COR-L47 (cell line): ENCODE measurements at regions not wholly inside any gene's neighbourhood (a gene's known extent, or its start where the extent isn't known, plus 50 kb on each side); places are given as distances from the start of the nearest gene placed in this dataset.
A peak's percentile ranks its signal among the peaks of the same experiment; 100 is the strongest.
"Not testable (repeated sequence)": the region's sequence is repeated elsewhere in the genome, so short reads cannot be mapped to it uniquely, and the experiment has no call there.

ENCODE experiments used
- DNase-seq: peaks from one replicate; lab custom pipeline; 2025; lab: John Stamatoyannopoulos, UW

DNA sequence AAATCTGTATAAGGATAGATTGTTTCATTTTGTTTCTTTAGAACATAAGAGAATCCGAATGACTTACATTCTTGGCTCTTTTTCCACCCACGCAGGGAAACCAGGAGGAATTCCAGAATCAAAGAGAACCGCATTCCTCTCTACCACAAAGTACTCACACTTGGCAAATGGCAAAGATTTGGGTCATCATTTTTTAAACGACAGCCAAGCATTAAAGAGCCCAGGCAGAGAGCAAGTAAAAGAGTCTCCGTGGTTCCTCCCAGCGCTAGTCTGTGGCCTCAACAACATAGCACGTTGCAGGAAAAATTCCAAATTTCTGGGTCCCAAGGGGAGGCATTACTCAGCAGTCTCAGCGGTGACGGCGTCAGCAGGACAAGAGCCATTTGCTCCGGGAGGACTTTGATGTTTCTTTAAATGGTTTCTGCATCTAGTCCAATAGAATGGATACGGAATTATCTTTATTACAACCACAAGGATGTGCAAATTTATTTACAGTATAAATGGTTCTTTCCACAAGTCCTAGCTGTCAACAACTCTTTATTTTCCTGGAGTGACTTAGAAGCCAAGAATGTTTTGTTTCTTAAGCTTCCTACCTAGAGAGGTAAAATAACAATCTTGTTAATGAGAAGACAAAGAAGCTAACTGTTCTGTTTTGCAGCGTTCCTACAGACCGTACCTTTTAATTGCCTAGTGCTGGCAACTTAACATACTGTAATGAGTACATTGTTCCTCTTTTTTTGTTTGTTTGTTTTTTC is 232.5 kb downstream of the SKIDA1 start:
- no peak for DNase-seq

DNA sequence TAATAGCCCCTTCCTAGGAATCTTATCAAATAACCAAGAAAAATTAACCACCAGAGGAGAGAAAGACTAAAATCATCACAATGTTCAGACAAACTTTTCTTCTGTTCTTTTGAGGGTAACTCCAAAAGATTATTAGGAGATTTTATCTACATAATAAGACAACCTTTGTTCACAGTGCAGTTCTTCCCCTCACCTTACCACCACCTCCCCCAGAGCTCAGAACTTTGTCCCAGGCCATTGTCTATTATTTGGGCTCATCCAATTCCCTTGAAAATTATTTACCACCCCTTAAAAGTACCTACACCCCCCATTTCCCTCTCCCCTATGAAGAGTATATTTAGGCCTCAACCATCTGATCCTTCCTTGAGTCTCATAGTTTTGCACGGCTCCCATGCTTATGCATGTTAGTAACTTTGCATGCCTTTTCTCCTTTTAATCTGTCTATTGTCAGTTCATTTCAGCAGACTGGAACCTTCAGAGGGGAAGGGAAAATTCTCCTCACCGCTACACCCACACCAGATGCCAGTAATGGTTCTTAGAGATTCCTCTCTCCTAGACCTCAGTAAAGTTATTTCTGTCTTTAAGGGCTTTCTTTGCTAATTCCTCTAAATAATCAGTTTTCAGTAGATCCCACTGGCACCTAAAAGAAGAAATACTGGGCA is 234.9 kb downstream of the SKIDA1 start:
- no peak for DNase-seq

DNA sequence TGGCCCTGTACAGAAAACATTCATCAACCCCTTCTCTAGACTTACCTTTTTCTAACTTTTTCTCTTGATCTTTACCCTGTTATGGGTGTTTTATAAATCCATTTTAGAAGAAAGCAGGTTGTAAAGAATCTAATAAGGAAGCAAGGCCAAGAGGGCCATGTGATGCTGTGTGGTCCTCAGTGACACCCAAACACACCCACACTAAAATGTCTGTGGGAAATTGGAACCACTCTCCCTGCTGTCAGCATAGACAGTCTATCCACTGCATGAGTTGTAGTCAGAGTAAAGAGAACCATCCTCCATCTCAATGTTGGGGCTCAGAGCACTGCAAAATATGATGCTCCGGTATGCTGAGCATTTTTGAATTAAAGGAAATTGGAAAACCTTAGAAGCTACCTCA is 235.5 kb downstream of the SKIDA1 start:
- DNase-seq = no peak

DNA sequence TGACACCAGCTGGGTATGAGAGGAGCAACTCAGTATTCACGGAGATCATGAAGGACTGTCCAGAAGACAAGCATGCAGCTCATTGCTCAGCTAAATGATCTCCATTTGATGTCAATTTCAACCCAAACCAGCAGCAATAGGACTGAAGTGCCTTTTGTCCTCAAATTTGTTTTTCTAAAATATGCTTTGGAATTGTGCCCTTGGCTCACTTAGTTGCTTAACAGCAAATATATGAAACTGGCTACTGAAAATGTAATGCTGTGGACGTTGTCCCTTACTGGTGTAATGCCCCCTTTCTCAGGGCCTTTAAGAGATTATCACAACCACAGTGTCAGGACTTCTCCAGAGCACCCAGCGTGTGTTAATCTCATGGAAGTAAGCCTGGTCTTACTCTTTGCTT is 236.2 kb downstream of the SKIDA1 start:
- DNase-seq = no peak

DNA sequence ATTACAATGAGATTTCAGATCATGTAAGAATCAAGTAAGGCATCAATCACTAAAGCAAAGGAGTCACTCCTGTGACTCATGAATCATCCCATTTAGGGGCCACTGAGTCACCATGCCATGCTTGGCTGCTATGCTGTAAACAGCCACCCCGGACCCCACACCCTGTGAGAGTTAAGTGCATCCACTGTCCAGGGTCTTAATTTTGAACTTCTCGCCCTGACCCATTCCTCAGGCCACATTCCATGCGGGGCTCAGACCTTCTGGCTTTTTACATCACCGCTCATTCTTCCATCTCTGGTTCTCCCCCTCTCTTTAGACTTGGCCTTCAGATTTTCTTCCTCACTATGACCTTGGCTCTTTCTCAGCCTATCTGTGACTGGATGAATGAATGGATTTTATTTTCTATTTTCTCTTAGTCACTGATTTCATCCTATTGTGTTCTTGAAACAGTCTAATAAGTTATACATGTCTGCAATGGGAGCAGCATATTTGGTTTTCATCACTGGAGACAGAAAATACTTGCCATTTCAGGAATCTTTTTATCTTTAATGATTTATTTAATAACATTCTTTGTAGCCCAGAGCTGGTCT is 239.6 kb downstream of the SKIDA1 start:
- no peak for DNase-seq

DNA sequence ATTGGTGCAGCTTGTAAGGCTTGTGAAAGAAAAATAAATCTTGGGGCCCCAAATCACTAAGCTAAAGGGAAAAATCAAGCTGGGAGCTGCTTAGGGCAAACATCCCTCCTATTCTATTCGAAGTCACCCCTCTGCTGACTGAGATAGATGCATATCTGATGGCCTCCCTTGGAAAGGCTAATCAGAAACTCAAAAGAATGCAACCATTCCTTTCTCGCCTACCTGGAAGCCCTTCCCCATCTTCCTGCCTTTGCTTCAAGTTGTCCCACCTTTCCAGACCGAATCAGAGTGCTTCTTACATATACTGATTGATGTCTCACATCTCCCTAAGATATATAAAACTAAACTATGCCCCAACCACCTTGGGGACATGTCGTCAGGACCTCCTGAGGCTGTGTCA is 240.3 kb downstream of the SKIDA1 start:
- DNase-seq = no peak

DNA sequence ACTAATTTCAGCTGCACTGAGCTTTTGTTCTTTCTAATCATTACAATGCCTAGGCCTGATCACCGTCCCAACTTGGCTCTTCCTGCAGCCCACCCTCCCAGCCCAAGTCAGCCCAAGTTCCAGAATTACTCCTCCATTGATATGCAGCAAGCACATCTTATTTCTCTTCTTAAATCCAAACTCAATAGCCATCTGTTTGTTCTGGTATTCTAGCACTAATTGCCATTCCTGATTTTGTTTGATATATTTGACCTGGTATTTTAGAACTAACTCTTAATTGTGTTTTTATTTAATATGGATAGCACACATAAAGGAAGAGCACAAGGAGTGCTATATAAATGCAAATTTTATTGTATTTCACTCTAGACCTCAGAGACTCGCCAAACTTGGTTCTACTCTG is 241.2 kb downstream of the SKIDA1 start:
- no peak for DNase-seq

DNA sequence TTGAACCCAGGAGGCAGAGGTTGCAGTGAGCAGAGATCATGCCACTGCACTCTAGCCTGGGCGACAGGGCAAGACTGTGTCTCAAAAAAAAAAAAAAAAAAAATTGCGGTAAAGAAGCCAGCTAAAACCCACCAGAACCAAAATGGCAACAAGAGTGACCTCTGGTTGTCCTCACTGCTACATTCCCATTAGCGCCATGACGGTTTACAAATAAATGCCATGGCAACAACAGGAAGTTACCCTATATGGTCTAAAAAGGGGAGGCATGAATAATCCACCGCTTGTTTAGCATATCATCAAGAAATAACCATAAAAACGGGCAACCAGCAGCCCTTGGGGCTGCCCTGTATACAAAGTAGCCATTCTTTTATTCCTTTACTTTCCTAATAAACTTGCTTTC is 242.4 kb downstream of the SKIDA1 start:
- DNase-seq = not testable (repeated sequence)

DNA sequence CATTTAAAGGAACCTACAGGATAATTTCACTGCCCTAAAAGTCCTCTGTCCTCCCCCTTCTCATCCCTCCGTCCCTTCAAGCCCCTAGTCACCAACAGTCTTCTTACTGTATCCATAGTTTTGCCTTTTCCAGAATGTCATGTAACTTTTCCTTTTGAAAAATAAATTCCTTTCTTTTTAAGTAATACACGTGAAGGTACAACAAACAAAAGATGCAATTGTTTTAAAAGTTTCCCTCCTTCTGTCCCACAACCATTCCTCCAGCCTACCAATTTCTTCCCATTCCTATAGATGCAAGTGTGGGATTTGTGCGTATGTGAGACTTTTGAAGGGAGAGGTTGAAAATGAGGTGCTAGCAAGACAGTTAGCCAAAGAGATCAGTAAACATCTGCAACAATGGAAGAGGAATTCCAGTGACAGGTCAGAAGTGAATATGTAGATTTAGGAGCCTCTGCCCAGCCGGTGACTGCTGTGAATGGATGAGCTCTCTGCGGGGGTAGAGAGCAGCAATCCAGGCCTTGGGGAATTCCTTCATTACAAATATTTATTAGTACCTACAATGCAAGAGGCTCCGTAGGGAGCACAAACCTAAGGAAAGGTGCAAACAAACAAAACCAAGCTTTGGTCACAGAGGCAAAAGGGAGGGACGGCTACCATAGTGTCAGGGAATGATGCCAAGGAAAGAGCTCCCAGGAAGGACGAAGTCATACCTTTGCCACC is 243.6 kb downstream of the SKIDA1 start:
- no peak for DNase-seq

DNA sequence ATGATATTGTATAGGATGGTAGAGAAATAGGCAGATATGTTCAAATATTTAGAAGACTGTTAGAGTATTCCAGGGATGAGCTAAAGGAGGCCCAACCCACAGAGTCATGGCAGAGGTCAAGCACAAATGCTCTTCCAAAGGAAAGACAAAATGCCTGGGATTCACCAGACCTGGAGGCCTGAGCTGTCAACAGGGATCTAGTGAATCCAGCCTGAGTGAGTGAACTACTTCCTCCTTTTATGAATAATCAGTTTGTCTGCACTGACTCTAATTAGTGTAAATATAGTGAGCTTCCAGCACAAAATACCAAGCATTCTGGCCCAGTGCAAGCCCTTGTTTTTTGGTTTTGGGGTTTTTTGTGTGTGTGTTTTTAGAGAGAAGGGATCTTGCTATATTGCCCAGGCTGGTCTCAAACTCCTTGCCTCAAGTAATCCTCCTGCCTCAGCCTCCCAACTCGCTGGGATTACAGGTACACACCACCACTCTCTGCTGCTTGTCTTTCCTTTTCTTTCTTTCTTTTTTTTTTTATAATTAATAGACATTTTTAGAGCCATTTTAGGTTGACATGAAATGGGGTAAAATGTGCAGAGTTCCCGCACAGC is 244.4 kb downstream of the SKIDA1 start:
- no peak for DNase-seq

DNA sequence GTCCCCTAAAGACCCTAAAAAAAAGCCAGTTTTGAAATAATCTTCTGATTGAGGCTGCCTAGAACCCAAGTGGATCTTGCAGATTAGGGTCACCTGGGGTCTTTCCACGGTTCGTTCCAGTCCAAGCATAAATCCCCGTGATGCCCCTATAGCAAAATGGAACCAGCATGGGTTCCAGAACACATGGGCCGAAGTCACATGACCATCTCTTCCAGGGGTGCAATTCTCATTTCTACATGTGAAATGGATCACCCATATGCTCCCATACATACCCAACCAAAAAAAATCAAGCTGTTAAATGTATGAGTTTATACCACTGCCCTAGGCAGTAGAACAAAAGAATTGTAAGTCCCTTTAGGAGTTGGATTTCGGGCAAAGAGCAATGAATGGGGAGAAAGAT is 245.4 kb downstream of the SKIDA1 start:
- no peak for DNase-seq

DNA sequence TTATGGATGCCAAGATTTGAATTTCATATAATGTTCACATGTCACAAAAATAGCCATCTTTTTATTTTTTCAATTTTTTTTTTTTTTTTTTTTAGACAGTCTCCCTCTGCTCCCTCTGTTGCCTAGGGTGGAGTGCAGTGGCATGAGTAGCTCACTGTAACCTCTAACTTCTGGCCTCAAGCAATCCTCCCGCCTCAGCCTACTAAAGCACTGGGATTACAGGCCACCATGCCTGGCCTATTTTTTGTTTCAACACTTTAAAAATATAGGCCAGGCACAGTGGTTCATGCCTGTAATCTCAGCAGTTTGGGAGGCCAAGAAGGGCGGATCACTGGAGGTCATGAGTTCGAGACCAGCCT is 246.3 kb downstream of the SKIDA1 start:
- DNase-seq = no peak

DNA sequence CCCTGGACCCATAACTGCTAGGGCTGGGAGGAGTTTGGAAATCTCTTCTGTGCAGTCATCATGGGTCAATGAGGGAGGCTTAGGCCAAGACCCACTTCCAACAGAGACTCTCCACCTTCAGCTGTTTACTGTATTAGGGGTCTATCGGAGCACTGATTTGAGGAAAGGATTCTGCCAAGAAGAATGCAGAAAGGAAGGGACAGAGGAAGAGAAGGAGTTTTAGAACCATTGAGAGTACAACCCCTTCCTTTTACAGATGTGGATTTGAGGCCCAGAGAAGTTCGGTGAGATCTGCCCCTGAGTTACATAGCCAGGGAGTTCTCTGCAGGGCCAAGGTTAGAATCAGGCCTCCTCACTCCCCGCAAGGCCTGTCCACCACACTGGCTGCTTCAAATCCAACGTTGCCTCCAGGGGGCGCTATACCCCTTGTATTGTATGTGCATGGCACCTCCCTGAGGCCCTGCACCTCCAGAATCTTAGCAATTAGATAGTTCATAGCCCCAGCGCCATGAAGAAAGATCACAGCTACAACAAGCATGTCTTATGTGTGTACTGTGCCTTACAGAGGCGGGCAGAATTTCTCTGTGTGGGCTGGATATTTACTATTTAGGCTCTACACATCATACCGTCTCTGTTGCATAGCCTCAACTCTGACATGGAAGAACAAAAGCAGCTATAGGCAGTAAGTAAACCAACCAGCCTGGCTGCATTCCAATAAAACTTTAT is 246.8 kb downstream of the SKIDA1 start:
- peak; percentile 64 for DNase-seq

DNA sequence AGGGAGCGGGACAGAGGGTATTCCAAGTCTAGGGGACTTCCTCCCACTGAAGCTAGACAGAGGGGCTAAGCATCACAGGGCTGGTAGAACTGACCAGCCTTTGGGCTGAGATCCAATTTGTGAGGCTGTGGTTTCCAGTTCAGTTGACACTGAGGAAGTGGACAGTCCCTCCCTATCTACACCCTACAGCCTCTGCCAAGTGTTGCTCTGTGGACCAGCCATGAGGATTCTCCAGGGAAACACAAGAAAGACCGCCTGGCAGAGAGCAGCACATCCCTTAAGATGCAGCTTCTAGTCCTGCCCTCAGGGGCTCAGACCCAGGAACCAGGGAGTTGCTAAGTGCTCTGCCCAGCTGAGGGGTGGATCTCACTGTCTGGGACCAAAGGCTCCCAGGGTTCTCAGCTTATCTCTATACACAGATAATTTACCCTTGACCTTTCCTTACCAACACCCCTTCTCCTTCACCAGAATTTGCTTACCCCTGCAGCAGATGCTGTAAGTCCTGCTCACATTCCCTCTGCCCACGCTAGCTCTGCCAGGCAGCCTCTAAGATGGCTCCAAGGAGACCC is 252.0 kb downstream of the SKIDA1 start:
- no peak for DNase-seq

DNA sequence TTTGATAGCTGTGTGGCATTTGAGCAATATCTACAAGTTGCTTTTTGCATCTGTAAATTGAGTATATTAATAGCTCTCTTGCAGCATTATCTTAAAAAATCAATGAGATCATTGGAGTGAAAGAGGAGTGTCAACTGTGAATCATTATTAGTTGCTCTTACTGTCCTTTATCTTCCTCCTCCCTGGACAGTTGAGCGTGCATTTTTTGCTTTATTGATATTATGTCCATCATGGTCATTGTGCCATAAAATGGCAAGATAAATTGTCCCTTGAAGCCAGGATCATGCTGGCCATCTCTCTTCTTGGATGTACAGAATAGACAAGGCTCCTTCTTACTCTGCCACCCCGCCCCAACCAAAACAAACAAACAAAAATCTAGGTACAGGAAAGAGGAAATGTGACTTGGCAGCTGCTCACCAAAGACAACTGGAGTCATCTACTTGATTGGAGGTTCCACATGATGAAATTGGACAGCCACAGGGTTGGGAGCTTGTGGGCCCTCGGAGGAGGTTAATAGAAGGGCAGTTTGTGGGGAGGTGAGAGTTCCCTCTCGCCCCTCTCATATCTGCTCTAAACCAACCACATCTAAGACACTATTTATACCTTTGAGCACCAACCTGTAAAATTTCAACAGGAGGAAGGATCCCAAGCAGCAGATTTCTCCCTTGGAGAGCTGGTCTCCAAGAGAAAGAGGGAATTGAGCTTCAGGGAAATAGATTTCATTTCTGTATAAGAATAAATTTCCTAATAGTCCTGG is 252.7 kb downstream of the SKIDA1 start:
- DNase-seq = no peak

DNA sequence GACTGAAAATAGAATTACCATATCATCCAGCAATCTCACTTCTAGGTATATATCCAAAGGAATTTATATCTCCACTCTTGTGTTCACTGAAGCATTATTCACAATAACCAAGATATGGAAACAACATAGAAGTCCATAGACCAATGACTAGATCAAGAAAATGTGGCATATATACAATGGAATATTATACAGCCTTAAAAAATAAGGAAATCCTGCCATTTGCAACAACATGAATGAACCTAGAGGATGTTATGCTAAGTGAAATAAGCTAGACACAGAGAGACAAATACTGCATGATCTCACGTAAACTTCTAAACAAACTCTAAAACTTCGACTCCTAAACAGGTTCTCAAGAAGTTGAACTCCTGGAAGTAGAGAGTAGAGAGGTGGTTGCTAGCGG is 254.5 kb downstream of the SKIDA1 start:
- DNase-seq = no peak

DNA sequence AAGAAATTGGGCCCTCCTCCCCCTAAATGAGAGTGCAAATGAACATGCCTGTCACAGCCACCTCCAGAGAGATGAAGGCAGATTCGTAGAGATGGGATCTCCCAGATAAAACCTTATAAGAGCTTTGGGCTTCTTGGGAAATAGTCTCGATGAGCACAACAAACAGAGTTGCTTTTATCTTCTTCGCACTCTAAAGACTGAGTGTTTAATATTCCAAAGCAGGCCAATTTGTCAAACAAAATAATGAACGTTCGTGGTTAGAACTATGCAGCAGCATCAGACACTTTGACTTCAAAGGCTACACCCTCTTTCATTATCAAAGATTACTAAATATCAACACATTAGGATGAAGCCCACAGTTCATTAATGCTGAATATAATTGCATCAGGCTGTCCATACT is 256.2 kb downstream of the SKIDA1 start:
- no peak for DNase-seq

DNA sequence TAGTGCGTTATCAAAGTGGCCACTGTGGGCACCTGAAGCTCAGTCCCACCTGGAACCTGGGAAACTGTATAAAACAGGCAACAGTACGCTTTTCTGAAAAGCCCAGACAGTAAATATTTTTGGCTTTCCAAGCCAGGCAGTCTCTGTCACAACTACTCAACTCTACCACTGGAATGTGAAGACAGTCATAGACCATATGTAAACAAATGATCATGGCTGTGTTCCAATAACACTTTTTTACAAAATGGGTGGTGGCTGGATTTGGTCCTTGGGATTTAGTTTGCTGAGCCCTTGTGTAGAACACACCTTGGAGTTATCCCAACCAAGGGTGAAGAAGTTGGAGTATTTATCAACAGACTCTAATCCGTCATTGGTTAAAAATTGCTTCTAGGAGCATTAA is 259.9 kb downstream of the SKIDA1 start:
- no peak for DNase-seq

DNA sequence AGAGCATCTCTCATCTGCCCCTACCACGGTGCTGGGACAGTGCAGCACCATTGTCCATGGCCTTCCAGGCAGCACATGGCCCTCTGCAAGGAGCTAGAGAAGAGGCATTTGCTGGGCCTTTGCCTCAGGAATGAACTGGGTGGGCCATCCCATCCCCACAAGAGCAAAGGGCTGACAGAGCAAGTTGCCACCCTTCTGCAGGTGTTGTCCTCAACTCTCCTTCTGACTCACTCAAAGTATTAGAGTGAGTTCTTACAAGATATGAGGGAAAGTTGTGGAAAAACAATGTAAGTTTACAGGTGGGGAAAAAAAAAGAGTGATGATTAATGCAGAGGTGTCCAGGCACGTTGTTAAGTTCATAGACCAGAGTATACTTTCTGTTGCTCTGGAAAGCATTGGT is 261.2 kb downstream of the SKIDA1 start:
- no peak for DNase-seq

DNA sequence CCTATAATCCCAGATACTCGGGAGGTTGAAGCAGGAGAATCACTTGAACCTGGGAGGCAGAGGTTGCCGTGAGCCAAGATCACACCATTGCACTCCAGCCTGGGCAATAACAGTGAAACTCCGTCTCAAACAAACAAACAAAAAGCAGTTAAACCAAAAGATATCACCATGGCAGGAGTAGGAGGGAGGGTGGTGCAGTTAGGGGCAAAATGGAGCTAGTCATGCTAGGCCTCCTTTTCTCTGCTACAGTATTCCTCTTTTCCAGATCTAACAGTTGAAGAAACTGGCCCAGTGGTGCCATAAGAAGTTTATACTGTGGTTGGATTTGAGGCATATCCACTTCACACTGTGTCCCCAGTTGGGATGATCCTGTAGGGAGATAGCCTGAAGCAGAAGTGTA is 261.6 kb downstream of the SKIDA1 start:
- DNase-seq = no peak
